Neural cell (in vitro differentiated cells): ENCODE measurements at regions not wholly inside any gene's neighbourhood (a gene's known extent, or its start where the extent isn't known, plus 50 kb on each side); places are given as distances from the start of the nearest gene placed in this dataset.

Experiments used
- H2AFZ ChIP-seq: fragments of 200-600, 300-800 bp; sonication (generic), shearing (Covaris generic); 2 replicates; pipeline ENCODE4 v1.6.0; 2014; ENCODE audit warnings: low read depth, mild to moderate bottlenecking, antibody characterized with exemption, low read length, moderate library complexity
- H3F3A ChIP-seq: fragments of 200-600 bp; shearing (Covaris generic); 2 replicates; pipeline ENCODE4 v1.6.1; 2016; ENCODE audit warnings: mild to moderate bottlenecking, moderate library complexity, mixed read lengths, antibody characterized with exemption, low read length; ENCODE audit not compliant: insufficient read depth, poor library complexity, severe bottlenecking
- H3K27ac ChIP-seq: fragments of 200-600, 300-800 bp; sonication (generic), shearing (Covaris generic); 2 replicates; pipeline ENCODE4 v1.5.1; 2014; ENCODE audit warnings: mild to moderate bottlenecking, low read length, moderate library complexity
- H3K27me3 ChIP-seq: fragments of 300-800, 200-600 bp; sonication (generic), shearing (Covaris generic); 2 replicates; pipeline ENCODE4 v1.6.0; 2014; ENCODE audit warnings: mild to moderate bottlenecking, low read depth, low read length, moderate library complexity; ENCODE audit not compliant: insufficient read depth
- H3K36me3 ChIP-seq: fragments of 300-800, 200-600 bp; sonication (generic), shearing (Covaris generic); 2 replicates; pipeline ENCODE4 v1.5.1; 2014; ENCODE audit warnings: mild to moderate bottlenecking, antibody characterized with exemption, low read length, moderate library complexity; ENCODE audit not compliant: insufficient read depth
- H3K4me2 ChIP-seq: fragments of 300-800, 200-600 bp; sonication (generic), shearing (Covaris generic); 2 replicates; pipeline ENCODE4 v1.6.0; 2014; ENCODE audit warnings: mild to moderate bottlenecking, low read length
- H3K4me3 ChIP-seq: fragments of 300-800, 200-600 bp; sonication (generic), shearing (Covaris generic); 2 replicates; pipeline ENCODE4 v1.5.1; 2014; ENCODE audit warnings: mild to moderate bottlenecking, low read length, moderate library complexity
- H3K79me2 ChIP-seq: fragments of 200-600 bp; shearing (Covaris generic); replicated peaks from 2 replicates; pipeline ENCODE4 v1.6.0; 2014; ENCODE audit warnings: mild to moderate bottlenecking, low read length, moderate library complexity; ENCODE audit not compliant: insufficient read depth
- H3K9ac ChIP-seq: fragments of 300-800, 200-600 bp; sonication (generic), shearing (Covaris generic); 2 replicates; pipeline ENCODE4 v1.6.1; 2016; ENCODE audit warnings: mild to moderate bottlenecking, low read length, mixed read lengths
- H3K9me2 ChIP-seq: fragments of 200-600 bp; shearing (Covaris generic); 2 replicates; pipeline ENCODE4 v1.6.1; 2016; ENCODE audit warnings: mild to moderate bottlenecking, low read length, mixed read lengths; ENCODE audit not compliant: insufficient read depth
- H3K9me3 ChIP-seq: fragments of 200-600, 300-800 bp; sonication (generic), shearing (Covaris generic); 2 replicates; pipeline ENCODE4 v1.6.1; 2016; ENCODE audit warnings: mild to moderate bottlenecking, mixed run types, low read length, moderate library complexity, mixed read lengths
- H4K20me1 ChIP-seq: fragments of 200-600 bp; shearing (Covaris generic); 2 replicates; pipeline ENCODE4 v1.6.1; 2016; ENCODE audit warnings: mild to moderate bottlenecking, mixed run types; ENCODE audit not compliant: insufficient read depth
- EP300 ChIP-seq: fragments of 450-650 bp; conservative IDR thresholded peaks from 2 replicates; pipeline ENCODE4 v1.6.1; 2014; ENCODE audit warnings: antibody characterized with exemption, mild to moderate bottlenecking, moderate library complexity; ENCODE audit not compliant: poor library complexity, severe bottlenecking
- EZH2 ChIP-seq: fragments of 200-600, 300-800 bp; shearing (Covaris generic), sonication (generic); IDR thresholded peaks from 2 replicates; pipeline ENCODE4 v1.6.1; 2014; ENCODE audit warnings: antibody characterized with exemption, low read length, borderline replicate concordance, mild to moderate bottlenecking; ENCODE audit not compliant: insufficient read depth, poor library complexity, severe bottlenecking
- MXI1 ChIP-seq: fragments of 450-650 bp; conservative IDR thresholded peaks from 2 replicates; pipeline ENCODE4 v1.6.1; 2014; ENCODE audit warnings: antibody characterized with exemption, mild to moderate bottlenecking; ENCODE audit not compliant: poor library complexity, severe bottlenecking
- POLR2AphosphoS5 ChIP-seq: IDR thresholded peaks from 2 replicates; pipeline ENCODE4 v1.6.1; 2012
- RAD21 ChIP-seq: fragments of 450-650 bp; conservative IDR thresholded peaks from 2 replicates; pipeline ENCODE4 v1.6.1; 2014; ENCODE audit warnings: antibody characterized with exemption, mild to moderate bottlenecking, moderate library complexity
- REST ChIP-seq: IDR thresholded peaks from 2 replicates; pipeline ENCODE4 v1.6.1; 2012; ENCODE audit warnings: borderline replicate concordance
- SMC3 ChIP-seq: fragments of 450-650 bp; conservative IDR thresholded peaks from 2 replicates; pipeline ENCODE4 v1.6.1; 2014; ENCODE audit warnings: antibody characterized with exemption, mild to moderate bottlenecking, moderate library complexity; ENCODE audit not compliant: poor library complexity
- TAF1 ChIP-seq: IDR thresholded peaks from 2 replicates; pipeline ENCODE4 v1.6.1; 2012; ENCODE audit warnings: low read depth

GRCh38 chr2:53111406-53111805 is 656.2 kb upstream of the CHAC2 start:
- no peak for TF ChIP-seq TAF1
- TF ChIP-seq RAD21 = no peak
- TF ChIP-seq REST = no peak
- Histone ChIP-seq H3K9ac (no peak overlapping the region), H3K79me2 (no peaks in the 10 kb centered on the region), H3K27me3 (no peaks in the 10 kb centered on the region), H3K27ac (no peak overlapping the region), H3K9me2 (no peaks in the 10 kb centered on the region), H2AFZ (no peak overlapping the region), H3K9me3 (no peaks in the 10 kb centered on the region), H3K36me3 (no peaks in the 10 kb centered on the region), H3K4me3 (no peak overlapping the region), H3K4me2 (no peak overlapping the region), H4K20me1 (no peaks in the 10 kb centered on the region), H3F3A (no peaks in the 10 kb centered on the region)

GRCh38 chr2:53111004-53111403 is 656.6 kb upstream of the CHAC2 start:
- H2AFZ ChIP-seq = no peak overlapping the region

More at GRCh38 chr2:53111004-53111403, 656.6 kb upstream of the CHAC2 start:
- Histone ChIP-seq H3K9ac (no peak overlapping the region), H3K27ac (no peak overlapping the region), H3F3A (no peaks in the 10 kb centered on the region), H3K9me3 (no peaks in the 10 kb centered on the region), H4K20me1 (no peaks in the 10 kb centered on the region), H3K79me2 (no peaks in the 10 kb centered on the region), H3K9me2 (no peaks in the 10 kb centered on the region), H3K4me3 (no peak overlapping the region), H3K27me3 (no peaks in the 10 kb centered on the region), H3K4me2 (no peak overlapping the region), H3K36me3 (no peaks in the 10 kb centered on the region)
- TF ChIP-seq POLR2AphosphoS5 (no peak), TAF1 (no peak), REST (no peak), SMC3 (no peak), EP300 (no peak), EZH2 (no peak), MXI1 (no peak)
